DMS153 (cell line): ENCODE measurements at regions not wholly inside any gene's neighbourhood (a gene's known extent, or its start where the extent isn't known, plus 50 kb on each side); places are given as distances from the start of the nearest gene placed in this dataset.

Experiments used
- DNase-seq: peaks from one replicate; lab custom pipeline; 2025; lab: John Stamatoyannopoulos, UW

DNA sequence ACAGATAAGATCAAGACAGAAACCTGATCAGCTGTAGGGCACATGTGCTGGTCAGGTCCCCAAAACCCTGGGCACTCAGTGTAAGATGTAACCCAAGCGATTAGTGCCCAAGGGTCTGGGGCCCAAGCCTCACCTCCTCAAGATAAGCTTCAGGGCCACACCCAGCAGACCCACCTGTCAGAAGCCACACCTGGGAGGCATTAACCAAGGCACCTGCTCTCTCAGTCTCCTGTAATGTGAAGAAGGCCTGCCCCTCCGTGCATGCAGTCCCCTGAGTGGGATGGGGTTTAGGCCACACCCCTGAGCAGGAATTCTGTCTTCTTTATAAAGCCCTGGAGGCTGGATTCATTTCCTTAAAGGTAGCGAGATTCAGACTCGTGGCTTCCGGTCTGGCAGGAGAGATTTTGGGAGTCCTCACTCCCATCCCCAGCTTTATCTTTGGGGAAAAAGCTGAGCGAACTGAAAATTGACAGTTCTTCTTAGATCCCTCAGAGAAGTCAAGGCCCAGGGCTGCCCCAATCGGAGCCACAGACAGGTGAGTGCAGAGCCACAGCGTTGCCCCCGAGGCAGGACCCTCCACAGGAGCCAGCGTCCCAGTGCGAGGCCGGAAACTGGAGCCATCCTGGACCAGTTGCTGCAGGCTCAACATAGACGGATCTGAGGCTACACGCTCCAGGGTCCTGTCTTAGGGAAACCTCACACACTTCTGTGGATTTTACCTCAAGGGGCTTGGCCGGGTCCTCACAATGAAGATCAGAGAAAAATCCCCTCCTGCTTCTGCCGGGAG is 357.6 kb upstream of the IRX4 start:
- DNase-seq: no peak

- no peak for DNase-seq
Observed at GRCh38 chr5:2239201-2239910, 356.6 kb upstream of the IRX4 start.

- no peak for DNase-seq
Observed at GRCh38 chr5:2238732-2239131, 356.0 kb upstream of the IRX4 start.

- no peak for DNase-seq
Observed at GRCh38 chr5:2227433-2227832, 344.7 kb upstream of the IRX4 start.

GRCh38 chr5:2224689-2225088 is 342.0 kb upstream of the IRX4 start:
- no peak for DNase-seq

DNA sequence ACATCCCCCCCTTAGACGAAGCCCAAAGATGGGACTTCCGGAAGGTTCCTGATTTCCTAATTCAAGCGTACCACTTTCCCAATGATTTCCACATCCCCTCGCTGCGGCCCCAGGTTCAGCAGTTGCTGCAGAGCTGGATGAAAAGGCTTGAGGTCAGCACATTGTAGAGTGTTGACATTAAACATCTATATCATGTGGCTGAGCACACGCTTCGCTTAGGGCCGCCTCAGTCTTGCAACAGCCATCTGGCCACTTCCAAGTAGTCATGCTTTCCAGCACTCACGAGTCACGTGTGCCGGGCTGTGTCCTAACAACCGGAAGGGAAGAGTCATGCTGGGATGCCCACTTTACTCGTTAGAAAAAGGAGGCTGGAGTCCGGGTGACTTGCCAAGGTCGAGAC is 340.6 kb upstream of the IRX4 start:
- peak; percentile 91 for DNase-seq

GRCh38 chr5:2222246-2222992 is 339.7 kb upstream of the IRX4 start:
- no peak for DNase-seq

- no peak for DNase-seq
Observed at GRCh38 chr5:2221450-2221849, 338.7 kb upstream of the IRX4 start.

GRCh38 chr5:2220741-2221140 is 338.0 kb upstream of the IRX4 start:
- no peak for DNase-seq

GRCh38 chr5:2219149-2219776 is 336.5 kb upstream of the IRX4 start:
- DNase-seq: no peak

- DNase-seq: no peak
Observed at GRCh38 chr5:2217219-2217618, 334.5 kb upstream of the IRX4 start.

DNA sequence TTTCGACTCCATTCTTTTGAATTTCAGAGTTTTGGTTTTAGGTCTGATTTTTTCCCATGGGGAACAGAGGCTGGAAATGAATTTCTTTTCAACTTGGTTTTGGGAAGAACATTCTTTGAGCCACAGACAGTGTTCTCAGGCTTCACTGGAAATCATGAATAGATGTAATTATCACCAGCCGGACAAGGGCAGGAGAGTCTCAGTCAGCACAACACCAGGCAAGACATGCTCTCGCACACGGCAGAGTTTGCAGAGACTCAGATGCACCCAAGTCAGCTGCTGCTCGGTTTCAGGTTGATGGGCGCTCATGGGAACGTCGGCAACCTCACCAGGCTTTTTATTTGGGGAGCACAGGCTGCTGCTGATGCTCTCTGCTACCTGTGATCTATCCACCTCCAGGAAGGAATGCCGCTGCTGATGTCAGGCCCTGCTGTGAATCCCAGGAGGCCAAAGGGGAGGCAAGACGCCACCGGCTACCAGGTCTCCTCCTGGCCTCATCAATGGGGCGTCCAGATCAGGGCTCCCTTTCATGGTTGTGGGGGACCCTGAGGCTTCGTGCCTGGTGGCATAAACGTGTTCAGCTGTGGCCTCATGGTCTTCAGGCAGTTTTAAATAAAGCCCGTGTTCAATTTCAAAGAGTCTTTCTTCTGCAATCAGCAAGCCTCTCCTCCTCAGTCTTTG is 332.3 kb upstream of the IRX4 start:
- no peak for DNase-seq

DNA sequence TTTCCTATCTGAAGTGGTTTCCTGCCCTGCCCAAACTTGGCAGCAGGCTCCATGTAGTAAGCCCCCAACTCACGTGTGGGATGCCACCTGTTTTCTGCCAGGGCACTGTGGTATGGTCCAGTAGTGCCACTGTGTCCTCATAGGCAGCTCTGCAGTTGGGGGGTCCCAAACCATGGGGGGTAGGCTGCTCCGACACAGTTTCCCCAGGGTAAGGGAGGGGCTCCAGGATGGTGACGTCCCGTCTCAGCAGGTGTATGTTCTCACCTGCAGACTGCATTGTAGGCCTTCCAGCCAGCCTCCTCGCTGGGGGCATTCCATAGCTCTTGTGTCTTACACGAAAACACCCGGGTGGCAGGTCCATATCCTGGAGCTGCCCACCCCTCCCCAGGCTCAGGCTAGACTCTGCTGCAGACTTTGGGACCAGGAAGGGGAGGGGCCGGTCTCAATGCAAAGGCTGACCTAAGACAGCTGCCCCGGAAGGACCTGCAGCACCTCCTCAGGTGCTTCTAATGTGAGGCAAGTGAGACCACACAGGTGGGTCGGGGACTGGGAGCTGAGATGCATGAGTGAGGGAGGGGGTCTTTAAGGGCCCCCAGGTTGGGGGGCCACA is 330.5 kb upstream of the IRX4 start:
- DNase-seq: no peak

GRCh38 chr5:2212481-2212880 is 329.8 kb upstream of the IRX4 start:
- no peak for DNase-seq

DNA sequence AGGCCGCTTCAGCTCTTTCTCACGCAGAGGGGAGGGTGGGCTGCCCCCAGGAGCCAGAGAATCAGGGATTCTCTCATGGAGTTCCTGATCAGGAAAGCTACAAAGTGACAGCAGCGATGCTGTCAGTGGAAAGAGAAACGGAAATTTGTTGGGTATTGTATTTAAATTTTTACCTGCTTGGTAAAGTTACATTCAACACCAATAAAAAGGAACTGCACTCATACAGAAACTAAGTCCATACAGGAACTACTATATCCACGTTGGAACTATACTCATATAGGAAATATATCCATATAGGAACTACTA is 325.5 kb upstream of the IRX4 start:
- no peak for DNase-seq

DNA sequence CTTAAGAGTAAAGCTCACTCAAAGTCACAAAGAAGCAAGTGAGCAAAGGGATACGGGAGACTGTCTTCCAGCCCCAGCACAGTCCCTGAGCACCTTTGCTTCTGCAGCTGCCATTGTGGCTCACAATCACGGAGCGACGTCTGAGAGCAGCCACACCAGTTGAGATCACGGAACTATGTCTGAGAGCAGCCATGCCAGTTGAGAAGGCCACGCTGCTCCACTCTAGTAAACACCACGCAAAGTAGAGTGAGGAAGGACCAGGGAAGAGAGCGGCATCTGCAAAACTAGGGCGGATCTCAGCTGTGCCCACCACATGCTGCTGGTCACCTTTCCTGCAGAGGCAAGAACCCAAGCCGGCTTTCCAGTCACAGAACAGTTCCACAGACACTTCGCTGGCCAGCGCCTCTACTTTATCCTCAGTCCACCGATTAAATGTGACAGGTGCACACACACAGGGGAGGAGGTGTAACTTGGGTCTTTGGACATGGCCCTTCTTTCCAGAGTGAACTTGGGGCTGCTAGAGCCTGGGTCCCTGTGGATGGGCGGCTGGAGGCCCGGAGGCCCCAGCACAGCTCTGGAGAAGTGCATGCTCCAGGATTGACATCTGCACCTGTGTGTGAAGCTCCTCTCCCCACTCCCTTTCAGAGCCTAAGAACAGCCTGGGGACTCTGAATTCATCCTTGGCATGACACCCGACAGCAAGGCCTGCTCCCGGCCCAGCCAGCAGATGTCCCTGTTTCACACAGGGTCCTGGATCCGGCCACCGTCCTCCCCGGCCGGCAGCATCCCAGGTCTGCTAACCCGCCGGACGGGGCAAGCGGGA is 324.9 kb upstream of the IRX4 start:
- peak; percentile 35 for DNase-seq

GRCh38 chr5:2207109-2207399 is 324.3 kb upstream of the IRX4 start:
- no peak for DNase-seq

- no peak for DNase-seq
Observed at GRCh38 chr5:2206293-2207108, 323.8 kb upstream of the IRX4 start.

DNA sequence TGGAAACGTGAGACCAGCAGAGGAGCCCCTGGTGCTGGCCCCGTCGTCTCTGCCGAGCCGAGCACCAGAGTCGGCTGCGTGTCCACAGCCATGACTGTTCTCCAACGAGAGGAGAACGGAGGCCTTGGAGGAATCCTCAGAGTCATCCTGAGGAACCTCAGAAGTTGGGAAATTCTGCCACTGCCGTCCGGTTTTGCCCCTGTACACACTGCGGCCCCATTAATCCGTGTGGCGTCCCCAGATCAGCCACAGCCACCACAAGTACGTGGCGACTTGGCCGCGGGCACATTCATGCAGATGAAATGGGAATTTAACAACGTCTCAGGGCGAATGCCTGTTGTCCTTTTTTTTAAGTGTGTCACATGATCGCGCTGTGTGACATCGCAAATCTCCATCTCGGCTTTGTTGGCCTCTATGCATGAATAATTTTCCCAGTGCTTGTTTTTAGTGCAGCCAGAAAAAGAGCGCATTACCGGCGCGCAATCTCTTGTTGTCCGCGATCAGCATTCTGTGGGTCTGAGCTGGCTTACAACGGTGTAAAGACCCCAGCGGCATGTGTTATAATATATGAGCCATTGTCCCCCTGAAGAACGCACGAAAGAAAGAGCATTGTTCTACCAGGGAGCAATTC is 323.0 kb upstream of the IRX4 start:
- DNase-seq: no peak

DNA sequence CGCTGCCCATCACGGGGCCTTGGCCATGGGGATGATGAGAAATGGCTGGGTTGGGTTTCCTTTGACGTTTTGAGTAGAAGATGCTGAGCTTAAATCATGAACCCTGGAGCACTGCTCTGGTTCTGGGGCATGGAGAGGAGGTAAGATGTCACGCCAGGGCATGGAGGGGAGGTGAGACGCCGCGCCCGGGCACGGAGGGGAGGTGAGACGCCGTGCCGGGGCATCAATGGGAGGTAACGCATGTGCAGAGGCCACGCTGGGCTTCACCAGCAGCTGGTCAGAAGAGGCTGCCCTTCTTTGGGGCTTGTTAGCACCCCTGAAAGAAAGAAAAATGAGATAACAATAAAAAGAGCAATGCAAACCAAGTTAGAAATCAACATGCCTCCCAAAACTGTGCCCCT is 322.5 kb upstream of the IRX4 start:
- DNase-seq: no peak
